ENCODE measurements at regions not wholly inside any gene's neighbourhood (a gene's known extent, or its start where the extent isn't known, plus 50 kb on each side); places are given as distances from the start of the nearest gene placed in this dataset.

GRCh38 chr1:98327220-98327861 lies 334.2 kb upstream of the SNX7 start:
- DNase-seq: no peak

- DNase-seq: no peak
These were observed 335.7 kb upstream of the SNX7 start for GRCh38 chr1:98325646-98326440.

DNA sequence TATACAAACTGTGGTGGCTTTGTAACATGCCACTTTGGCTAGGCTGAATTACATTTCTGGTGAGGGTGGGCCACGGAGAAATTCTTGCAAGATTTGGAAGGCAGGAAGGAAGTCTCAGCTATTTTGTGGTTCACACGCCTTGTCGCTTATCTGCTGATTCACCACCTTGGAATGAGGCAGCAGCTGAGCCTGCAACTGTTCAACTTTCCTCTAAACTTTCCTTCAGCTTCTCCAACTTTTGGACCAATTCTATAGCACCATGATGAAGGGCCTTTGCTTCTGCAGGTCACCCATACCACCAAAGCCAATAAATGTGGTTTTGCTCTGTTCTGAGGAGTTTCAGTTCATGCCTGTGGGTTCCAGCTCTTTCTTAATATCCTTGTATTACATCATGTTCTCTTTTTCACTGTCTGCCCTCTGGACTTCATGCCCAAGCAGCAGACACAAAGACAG lies 337.6 kb upstream of the SNX7 start:
- no peak for DNase-seq

- no peak for DNase-seq
These were observed 338.1 kb upstream of the SNX7 start for GRCh38 chr1:98323388-98323787.

GRCh38 chr1:98322966-98323365 lies 338.6 kb upstream of the SNX7 start:
- no peak for DNase-seq

DNA sequence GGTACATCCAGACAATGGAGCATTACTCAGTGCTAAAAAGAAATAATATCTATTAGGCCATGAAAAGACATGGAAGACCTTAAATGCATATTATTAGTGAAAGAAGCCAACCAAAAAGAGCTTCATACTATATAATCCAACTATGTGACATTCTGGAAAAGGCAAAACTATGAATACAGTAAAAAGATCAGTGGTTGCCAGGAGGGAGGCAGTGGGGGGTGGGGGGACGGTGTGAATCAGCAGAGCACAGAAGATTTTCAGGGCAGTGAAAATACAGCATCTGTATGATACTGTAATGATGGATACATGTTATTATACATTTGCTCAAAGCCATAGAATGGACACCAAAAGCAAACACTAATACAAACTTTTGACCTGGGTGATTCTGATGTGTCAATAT lies 339.4 kb upstream of the SNX7 start:
- no peak for DNase-seq

GRCh38 chr1:98321191-98321590 lies 340.3 kb upstream of the SNX7 start:
- no peak for DNase-seq

DNA sequence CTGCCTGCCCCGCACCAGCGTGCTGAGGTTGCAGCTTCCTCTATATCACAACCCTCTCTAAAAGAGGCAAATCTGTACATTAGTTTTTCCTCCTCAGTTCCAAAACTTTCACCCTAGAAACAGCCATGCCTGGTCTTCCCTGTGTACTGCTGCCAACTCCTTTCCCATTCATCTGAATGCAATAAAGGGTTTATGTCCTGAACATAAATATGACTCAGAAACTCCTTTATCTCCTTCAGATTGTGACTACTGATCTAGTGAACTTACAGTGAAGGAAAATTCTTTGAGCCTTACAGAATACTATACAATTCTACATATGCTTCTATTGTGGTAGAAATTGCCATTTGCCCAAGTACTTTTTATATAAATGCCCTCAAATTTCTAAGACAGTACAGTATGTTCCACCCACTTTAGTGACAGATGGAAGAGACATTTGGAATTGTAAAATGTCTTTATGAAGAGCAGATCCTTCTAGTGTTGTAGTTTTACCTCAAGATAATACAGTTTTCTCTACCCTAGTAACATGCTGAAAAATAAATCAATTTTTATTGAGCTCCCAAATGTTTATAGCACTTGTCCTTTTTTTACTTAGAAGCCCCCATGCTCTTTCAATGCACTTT lies 345.1 kb upstream of the SNX7 start:
- DNase-seq: no peak

DNA sequence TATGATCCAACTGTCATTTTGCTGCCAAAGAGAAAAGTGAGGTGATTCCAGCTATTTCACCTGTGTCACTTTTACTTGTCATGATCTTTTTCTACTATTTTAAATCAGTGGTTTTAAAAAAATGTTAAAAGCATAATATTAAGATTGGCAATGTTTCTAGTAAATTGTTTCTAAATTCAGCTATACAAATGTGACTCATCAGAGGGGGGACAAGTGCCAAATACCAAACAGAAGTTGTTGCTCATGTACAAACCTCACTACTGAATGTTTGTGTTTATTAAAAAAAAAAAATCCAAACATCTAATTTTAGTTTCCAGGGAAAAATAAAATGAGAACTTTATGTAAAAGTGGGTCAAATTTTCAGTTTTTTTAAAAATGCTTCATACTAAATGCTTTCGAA lies 346.2 kb upstream of the SNX7 start:
- DNase-seq: no peak

DNA sequence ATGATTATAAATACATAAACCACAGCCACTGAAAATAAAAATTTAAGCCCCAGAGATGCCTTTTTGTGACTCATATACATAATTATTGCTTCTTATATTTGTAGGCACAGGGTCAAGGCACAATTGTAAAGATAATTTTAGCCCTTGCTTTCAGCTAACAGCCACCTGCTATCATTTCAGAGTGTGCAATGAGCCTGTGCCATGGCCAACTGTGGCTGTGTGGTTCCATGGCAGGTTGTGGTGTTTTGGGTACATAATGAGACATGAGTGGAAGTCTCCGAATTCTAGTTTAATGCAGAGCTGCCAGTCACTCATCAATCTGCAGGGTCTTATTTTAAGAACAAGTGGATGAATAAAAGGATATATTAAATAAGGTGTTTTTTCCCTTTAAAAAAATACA lies 346.9 kb upstream of the SNX7 start:
- no peak for DNase-seq

DNA sequence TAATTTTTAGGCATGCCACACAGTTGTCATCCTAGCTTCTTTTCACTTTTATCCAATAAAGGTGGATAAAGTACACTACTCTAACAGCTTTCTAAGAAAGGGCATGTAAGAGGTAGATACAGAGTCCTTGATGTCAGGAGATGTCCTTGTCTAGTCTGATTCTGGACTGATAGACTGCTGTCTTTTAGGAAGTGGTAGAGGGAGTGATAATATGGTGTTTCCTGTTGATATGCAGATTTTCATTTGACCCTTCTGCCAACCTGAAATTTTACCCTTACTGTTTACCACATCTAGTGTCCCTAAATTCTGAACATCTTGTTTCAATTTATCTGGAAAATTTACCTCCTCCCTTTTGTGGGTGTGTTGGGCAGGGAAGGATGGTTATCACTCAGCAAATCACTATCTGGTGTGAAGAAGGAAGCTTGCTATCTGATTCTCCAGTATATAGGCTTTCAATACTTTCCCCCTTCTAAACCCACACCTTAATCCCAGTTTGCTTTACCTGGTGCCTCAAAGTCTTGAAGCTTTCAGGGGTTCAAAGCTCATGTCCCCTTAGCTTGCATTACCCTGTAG lies 354.9 kb upstream of the SNX7 start:
- no peak for DNase-seq

- no peak for DNase-seq
These were observed 356.2 kb upstream of the SNX7 start for GRCh38 chr1:98305362-98305761.

- DNase-seq: no peak
These were observed 356.6 kb upstream of the SNX7 start for GRCh38 chr1:98304888-98305287.

DNA sequence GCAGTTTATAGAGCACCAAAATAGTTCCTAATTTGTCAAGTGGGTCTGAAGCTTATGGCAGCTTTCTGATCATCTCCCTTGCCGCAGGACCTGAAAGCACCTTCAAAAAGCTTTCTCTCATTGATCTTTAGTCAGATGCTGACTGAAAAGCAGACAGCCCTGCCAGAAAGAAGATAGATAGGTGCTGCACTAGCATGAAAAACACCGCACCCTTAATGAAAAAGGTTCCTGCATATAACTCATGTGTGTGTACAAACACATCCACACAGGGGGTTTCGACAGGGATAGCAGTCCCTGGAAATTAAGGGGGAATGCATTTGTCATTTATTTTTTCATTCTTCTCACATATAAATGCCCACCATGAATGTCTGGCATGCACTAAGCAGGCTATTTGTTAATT lies 361.7 kb upstream of the SNX7 start:
- no peak for DNase-seq

DNA sequence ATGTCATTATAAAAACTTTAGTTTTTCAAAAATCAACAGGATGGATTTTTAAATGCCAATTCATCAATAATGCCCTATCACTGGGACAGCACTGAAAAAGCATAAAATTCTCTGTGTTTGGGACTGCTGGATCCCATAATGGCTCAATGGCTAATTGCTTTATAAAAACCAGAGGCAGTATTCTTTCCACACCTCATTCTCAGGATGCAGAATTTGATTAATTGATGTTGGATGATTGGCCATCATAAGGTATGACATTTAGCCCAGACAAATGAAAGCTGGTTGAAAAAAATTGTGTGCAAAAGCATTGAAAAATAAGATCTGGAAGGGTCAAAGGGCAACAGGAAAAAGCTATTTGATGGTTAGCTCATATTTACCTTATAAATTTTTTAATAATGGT lies 362.2 kb upstream of the SNX7 start:
- no peak for DNase-seq

DNA sequence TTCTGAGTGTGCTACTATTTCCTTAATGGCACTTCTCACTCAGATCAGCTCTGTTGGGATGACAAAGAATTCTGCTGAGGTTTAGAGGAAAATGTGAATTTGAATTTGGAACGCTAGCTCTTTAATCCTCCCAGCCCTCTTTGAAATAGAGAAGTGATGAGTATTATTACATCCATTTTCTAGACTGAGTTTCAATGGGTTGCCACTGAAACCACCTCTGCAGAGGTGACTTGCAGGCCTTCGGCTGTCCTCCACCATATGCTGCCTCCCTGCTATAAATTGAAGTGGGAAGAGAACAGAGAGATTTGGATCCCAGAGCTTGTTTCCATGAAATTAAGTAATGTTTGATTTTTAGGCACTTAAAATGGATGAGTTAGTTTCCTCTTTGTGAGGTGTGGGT lies 363.2 kb upstream of the SNX7 start:
- no peak for DNase-seq

DNA sequence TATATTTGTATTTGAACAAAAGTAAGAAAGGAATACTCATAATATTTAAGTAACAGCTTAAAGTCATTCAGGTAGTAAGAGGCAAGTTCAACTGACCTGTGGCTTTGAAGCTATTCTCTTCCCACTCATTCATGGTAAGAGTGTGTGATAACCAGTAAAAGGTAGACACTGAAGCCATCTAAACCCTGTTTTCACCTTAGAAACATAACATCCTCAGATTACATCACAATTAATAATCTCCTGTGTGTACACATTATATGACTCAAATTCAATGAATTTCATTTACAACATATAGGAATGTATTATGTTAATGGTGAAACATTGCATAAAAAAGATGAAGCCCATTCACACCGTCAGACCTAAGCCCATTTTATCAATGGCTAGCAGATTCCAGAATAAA lies 364.8 kb upstream of the SNX7 start:
- no peak for DNase-seq

DNA sequence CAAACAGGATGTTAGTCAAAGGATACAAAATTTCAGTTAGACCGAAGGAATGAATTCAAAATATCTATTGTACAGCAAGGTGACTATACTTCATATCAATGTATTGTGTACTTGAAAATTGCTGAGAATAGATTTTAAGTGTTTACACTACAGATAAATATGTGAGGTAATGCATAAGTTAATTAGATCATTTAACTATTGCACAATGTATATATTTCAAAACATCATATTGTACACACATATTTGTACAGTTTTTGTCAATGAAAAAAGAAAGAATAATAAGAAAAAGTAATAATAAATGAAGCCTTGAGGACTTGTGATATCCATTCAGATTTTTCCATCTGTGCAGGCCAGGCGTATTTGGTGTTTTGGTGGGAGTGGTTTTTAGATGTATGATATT lies 367.4 kb upstream of the SNX7 start:
- DNase-seq: no peak

- DNase-seq: no peak
These were observed 368.5 kb upstream of the SNX7 start for GRCh38 chr1:98292994-98293393.

GRCh38 chr1:98289311-98289710 lies 368.5 kb upstream of the DPYD start:
- no peak for DNase-seq

DNA sequence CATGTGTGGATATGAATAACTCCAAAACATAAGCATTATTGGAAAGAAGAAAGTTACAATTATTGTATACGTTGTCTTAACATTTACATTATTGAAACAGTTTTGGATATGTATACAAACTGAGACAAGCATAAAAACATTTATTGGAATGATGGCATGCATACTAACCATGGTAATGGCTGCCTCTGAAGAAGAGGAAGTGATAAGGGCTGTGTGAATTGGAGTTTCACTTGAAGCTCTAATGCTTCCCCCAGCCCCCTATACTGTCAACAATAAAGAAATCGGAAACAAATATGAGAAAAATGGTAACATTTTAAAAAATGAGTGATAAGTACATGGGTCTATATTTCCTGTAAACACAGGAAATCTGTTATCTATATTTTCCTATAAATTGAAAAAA lies 367.7 kb upstream of the DPYD start:
- no peak for DNase-seq

GRCh38 chr1:98287626-98288025 lies 366.8 kb upstream of the DPYD start:
- DNase-seq: no peak

GRCh38 chr1:98286656-98287055 lies 365.8 kb upstream of the DPYD start:
- no peak for DNase-seq
